ENCODE measurements at regions not wholly inside any gene's neighbourhood (a gene's known extent, or its start where the extent isn't known, plus 50 kb on each side); places are given as distances from the start of the nearest gene placed in this dataset.

DNA sequence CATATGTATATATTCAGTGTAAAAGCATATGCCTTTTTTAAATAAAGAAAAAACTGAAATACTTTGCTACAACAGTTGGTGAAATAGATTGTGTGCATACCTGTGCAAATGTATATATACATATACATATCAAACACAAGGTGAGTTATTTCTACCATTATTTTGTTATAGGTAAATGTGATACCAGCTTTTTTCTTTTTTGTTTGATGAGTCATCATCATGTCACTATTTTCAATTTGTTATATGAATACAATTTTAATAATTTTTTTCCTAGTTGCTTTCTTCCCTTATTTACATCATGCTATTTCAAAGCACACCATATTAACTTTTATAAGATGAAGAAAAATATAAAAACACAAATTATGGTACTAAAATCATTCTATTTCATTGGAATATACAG, 87.0 kb upstream of the STK17B start:
- FAIRE-seq (no peak), DNase-seq (ENCODE audit: low read depth, low spot score) (no peak)
- peaks cover 3 to 41% of the 10 kb centered on the region in 2 experiments for H3K36me3 ChIP-seq (ENCODE audit: control insufficient read depth in 2 of 2, extremely low read depth in 1 of 2, insufficient read depth in 2 of 2, low read length in 2 of 2)
- H4K20me1 ChIP-seq (replicated peaks; ENCODE audit: control insufficient read depth, extremely low read depth, insufficient read depth, low read length): no peaks in the 10 kb centered on the region
- intact Hi-C loops (cut with micrococcal nuclease): no loop called here
- H3K27me3 ChIP-seq (ENCODE audit: control insufficient read depth in 2 of 2, insufficient read depth in 2 of 2, low read length in 2 of 2): no peaks in the 10 kb centered on the region
- H3K27ac ChIP-seq (ENCODE audit: insufficient read depth, low read depth, low read length): no peak overlapping the region
- H3K4me2 ChIP-seq (ENCODE audit: insufficient read depth, low read length): no peak overlapping the region
- CTCF ChIA-PET: interaction anchor here (0.9 to 1.2 kb wide), 3 partner anchors 18 to 196 kb away, joined by 3 to 6 read pairs (median 4); no protein-coding TSS in a partner anchor
- no TSS peak for BruUV-seq (replicated peaks)
- TF ChIP-seq FOS (IDR thresholded peaks at IDR 0.05; ENCODE audit: borderline replicate concordance, insufficient read depth, low read length) (peak; percentile 52), GATA2 (IDR thresholded peaks at IDR 0.05; ENCODE audit: insufficient read depth, insufficient read length, low read depth, low read length) (no peak)
- no peak overlapping the region for H3K9ac ChIP-seq (replicated peaks; ENCODE audit: extremely low read depth, insufficient read depth, low read length)
- peaks cover 29% of the 10 kb centered on the region for H3K79me2 ChIP-seq (ENCODE audit: control insufficient read depth, insufficient read depth, low read length)
- no peak overlapping the region for H2AFZ ChIP-seq (ENCODE audit: low read depth, low read length)
- H3K4me1 ChIP-seq (ENCODE audit: control insufficient read depth, extremely low read depth, insufficient read depth, low read length): peaks cover 40% of the 10 kb centered on the region
- POLR2A ChIA-PET: no interaction called here
- no peaks in the 10 kb centered on the region for H3K9me1 ChIP-seq (replicated peaks; ENCODE audit: control insufficient read depth, extremely low read depth, insufficient read depth, low read length)
- dilution Hi-C loops (cut with MboI; ENCODE audit: extremely low pct_ligation_motif_present, low sequenced_read_pairs): no loop called here
- H3K9me3 ChIP-seq (replicated peaks; ENCODE audit: control insufficient read depth, insufficient read depth, low read length): no peaks in the 10 kb centered on the region
- H3K4me3 ChIP-seq (replicated peaks in 1 of 3; ENCODE audit: insufficient read depth in 1 of 3, low read depth in 1 of 3, low read length in 3 of 3): no peak overlapping the region

DNA sequence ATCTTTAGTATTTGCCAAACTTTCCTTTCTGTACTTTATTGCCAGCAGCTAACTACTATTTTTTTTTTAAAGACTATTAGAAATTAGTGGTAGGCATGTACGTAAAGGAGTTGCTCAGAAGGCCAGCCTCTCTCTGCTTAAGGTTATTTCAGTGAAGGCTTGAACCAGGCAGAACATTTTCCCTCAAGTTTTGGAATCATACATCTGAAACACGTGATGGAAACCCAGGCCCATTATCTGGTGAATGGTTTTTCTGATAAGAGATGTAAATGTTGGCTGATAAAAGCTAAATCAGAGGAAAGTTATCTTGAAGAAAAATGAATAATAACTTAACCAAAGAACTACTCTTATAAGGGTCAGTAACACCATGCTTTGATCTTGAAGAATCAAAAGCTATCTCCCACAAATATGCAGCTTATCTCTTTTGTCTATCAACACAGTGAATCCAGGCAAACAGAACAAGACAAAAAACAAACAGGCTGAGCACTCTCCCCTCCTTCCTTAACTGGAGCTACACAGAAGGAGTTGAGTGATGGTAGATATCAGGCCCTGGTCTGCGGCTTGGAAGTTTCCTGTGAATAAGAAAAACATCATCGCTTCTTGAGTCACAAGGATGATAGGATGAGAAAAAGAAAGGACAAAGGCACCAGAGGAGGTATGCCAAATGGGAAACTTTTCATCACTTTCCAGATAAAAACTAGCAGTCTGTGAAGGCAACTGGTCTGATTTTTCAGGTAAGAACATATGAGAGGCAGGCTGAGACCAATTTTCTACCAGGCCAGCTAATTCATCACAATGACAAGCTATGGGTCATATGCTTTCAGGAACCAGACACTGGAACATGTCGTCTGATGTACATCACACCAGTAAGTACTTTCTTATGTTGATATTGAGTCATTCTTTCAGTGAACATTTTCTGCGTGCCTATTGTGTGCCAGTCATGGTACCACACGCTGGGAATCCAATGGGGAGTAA, 88.4 kb upstream of the STK17B start:
- intact Hi-C loops (cut with micrococcal nuclease): loop anchor here (1.0 kb wide), 1 partner anchor 10 kb away; no protein-coding TSS in a partner anchor
- dilution Hi-C loops (cut with MboI; ENCODE audit: extremely low pct_ligation_motif_present, low sequenced_read_pairs): no loop called here
- TF ChIP-seq MYC (IDR thresholded peaks at IDR 0.05; ENCODE audit: low read depth, low read length) (no peak), FOS (IDR thresholded peaks at IDR 0.05; ENCODE audit: borderline replicate concordance, insufficient read depth, low read length) (peak; percentile 48), JUN (IDR thresholded peaks at IDR 0.05; ENCODE audit: borderline replicate concordance, insufficient read depth, insufficient read length, low read depth) (peak; percentile 17), POLR2AphosphoS5 (IDR thresholded peaks at IDR 0.05; ENCODE audit: insufficient read depth, low read depth, low read length) (peak; percentile 63), GATA2 (IDR thresholded peaks at IDR 0.05; ENCODE audit: insufficient read depth, insufficient read length, low read depth, low read length) (peak; percentile 95), EZH2 (IDR thresholded peaks at IDR 0.05; ENCODE audit: borderline replicate concordance, low read depth, low read length, severe bottlenecking) (no peak), POLR2A (IDR thresholded peaks at IDR 0.05; ENCODE audit: low read depth, low read length) (peak; percentile 17)
- TF ChIP-seq, protein P1, sequence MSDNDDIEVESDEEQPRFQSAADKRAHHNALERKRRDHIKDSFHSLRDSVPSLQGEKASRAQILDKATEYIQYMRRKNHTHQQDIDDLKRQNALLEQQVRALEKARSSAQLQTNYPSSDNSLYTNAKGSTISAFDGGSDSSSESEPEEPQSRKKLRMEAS (IDR thresholded peaks at IDR 0.05; ENCODE audit: insufficient read depth, insufficient read length): no peak
- Histone ChIP-seq H3K4me2 (ENCODE audit: insufficient read depth, low read length) (peak overlapping the region; percentile 59), H3K4me1 (ENCODE audit: control insufficient read depth, extremely low read depth, insufficient read depth, low read length) (peaks cover 41% of the 10 kb centered on the region), H3K9me1 (replicated peaks; ENCODE audit: control insufficient read depth, extremely low read depth, insufficient read depth, low read length) (no peaks in the 10 kb centered on the region), H3K9ac (replicated peaks; ENCODE audit: extremely low read depth, insufficient read depth, low read length) (peak overlapping the region; percentile 44), H3K27ac (ENCODE audit: insufficient read depth, low read depth, low read length) (peak overlapping the region; percentile 74), H3K9me3 (replicated peaks; ENCODE audit: control insufficient read depth, insufficient read depth, low read length) (no peaks in the 10 kb centered on the region), H3K4me3 (replicated peaks in 1 of 3; ENCODE audit: insufficient read depth in 1 of 3, low read depth in 1 of 3, low read length in 3 of 3) (no peak overlapping the region), H3K36me3 (ENCODE audit: control insufficient read depth in 2 of 2, extremely low read depth in 1 of 2, insufficient read depth in 2 of 2, low read length in 2 of 2) (peaks cover 0 to 35% of the 10 kb centered on the region in 2 experiments), H3K79me2 (ENCODE audit: control insufficient read depth, insufficient read depth, low read length) (peaks cover 30% of the 10 kb centered on the region), H3K27me3 (ENCODE audit: control insufficient read depth in 2 of 2, insufficient read depth in 2 of 2, low read length in 2 of 2) (no peaks in the 10 kb centered on the region), H2AFZ (ENCODE audit: low read depth, low read length) (peak overlapping the region; percentile 1), H4K20me1 (replicated peaks; ENCODE audit: control insufficient read depth, extremely low read depth, insufficient read depth, low read length) (no peaks in the 10 kb centered on the region)
- TSS peak; percentile 7 for BruUV-seq (replicated peaks)
- peak; percentile 76 for DNase-seq (ENCODE audit: low read depth, low spot score)
- FAIRE-seq: peak; percentile 78
- CTCF ChIA-PET: interaction anchor here (0.6 to 2.9 kb wide), 11 partner anchors 11 to 194 kb away, joined by 3 to 9 read pairs (median 5); no protein-coding TSS in a partner anchor
- POLR2A ChIA-PET: interaction anchor here (1.1 kb wide), 1 partner anchor 41 kb away, joined by 3 read pairs; no protein-coding TSS in a partner anchor

Measured in endothelial cell of umbilical vein (primary cell).